ENCODE measurements at regions not wholly inside any gene's neighbourhood (a gene's known extent, or its start where the extent isn't known, plus 50 kb on each side); places are given as distances from the start of the nearest gene placed in this dataset.

- peak; percentile 75 for TF ChIP-seq CTCF (IDR thresholded peaks at IDR 0.05; ENCODE audit: insufficient read depth, missing control alignments)
- peak; percentile 20 for DNase-seq (ENCODE audit: insufficient read length, low spot score)
- FAIRE-seq: peak; percentile 91
These were observed 213.3 kb upstream of the MIR17HG start for GRCh38 chr13:91133941-91134802.

GRCh38 chr13:91134803-91135184, 212.7 kb upstream of the MIR17HG start:
- DNase-seq (ENCODE audit: insufficient read length, low spot score) (no peak), FAIRE-seq (no peak)

GRCh38 chr13:91135376-91135775, 212.1 kb upstream of the MIR17HG start:
- FAIRE-seq (peak; percentile 44), DNase-seq (ENCODE audit: insufficient read length, low spot score) (no peak)
- TF ChIP-seq CTCF (IDR thresholded peaks at IDR 0.05; ENCODE audit: insufficient read depth, missing control alignments): no peak

More at GRCh38 chr13:91134803-91135184, 212.7 kb upstream of the MIR17HG start:
- no peak for TF ChIP-seq CTCF (IDR thresholded peaks at IDR 0.05; ENCODE audit: insufficient read depth, missing control alignments)

GRCh38 chr13:91135968-91136367, 211.5 kb upstream of the MIR17HG start:
- DNase-seq (ENCODE audit: insufficient read length, low spot score) (no peak), FAIRE-seq (peak; percentile 61)
- no peak for TF ChIP-seq CTCF (IDR thresholded peaks at IDR 0.05; ENCODE audit: insufficient read depth, missing control alignments)

GRCh38 chr13:91136806-91137205, 210.7 kb upstream of the MIR17HG start:
- TF ChIP-seq CTCF (IDR thresholded peaks at IDR 0.05; ENCODE audit: insufficient read depth, missing control alignments): no peak
- DNase-seq (ENCODE audit: insufficient read length, low spot score) (no peak), FAIRE-seq (peak; percentile 70)

- no peak for DNase-seq (ENCODE audit: insufficient read length, low spot score)
- no peak for TF ChIP-seq CTCF (IDR thresholded peaks at IDR 0.05; ENCODE audit: insufficient read depth, missing control alignments)
- no peak for FAIRE-seq
These were observed 208.3 kb upstream of the MIR17HG start for GRCh38 chr13:91139232-91139631.

GRCh38 chr13:91141543-91142061, 205.9 kb upstream of the MIR17HG start:
- DNase-seq (ENCODE audit: insufficient read length, low spot score): no peak
- no peak for TF ChIP-seq CTCF (IDR thresholded peaks at IDR 0.05; ENCODE audit: insufficient read depth, missing control alignments)
- no peak for FAIRE-seq
